ENCODE measurements at regions not wholly inside any gene's neighbourhood (a gene's known extent, or its start where the extent isn't known, plus 50 kb on each side); places are given as distances from the start of the nearest gene placed in this dataset.

DNA sequence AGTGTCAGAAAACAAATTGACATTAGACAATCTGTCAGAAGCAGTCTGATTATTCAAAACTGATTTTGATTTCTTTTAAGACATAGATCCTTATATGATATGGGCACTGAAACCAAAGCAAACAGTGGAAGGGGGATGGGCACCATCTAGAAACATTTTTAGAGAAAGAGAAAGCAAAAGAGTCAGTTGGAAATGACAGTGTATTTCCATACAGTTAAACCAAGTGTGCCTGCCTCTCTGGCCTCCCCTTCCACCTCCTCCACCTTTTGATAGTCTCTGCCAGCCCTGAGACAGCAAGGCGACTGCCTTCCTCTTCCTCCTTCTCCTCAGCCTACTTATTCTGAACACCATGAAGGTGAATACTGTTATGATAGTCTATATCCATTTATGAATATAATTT, 949.7 kb downstream of the AMY1C start:
- no peak for TF ChIP-seq CTCF (IDR thresholded peaks at IDR 0.05 in 8 of 11, conservative IDR thresholded peaks at IDR 0.05 in 3 of 11)
- TF ChIP-seq POLR2A (IDR thresholded peaks at IDR 0.05) = no peak
